Neural cell (in vitro differentiated cells): ENCODE measurements at regions not wholly inside any gene's neighbourhood (a gene's known extent, or its start where the extent isn't known, plus 50 kb on each side); places are given as distances from the start of the nearest gene placed in this dataset.

Source experiments
- H2AFZ ChIP-seq: fragments of 200-600, 300-800 bp; sonication (generic), shearing (Covaris generic); 2 replicates; pipeline ENCODE4 v1.6.0; 2014; ENCODE audit warnings: low read depth, mild to moderate bottlenecking, antibody characterized with exemption, low read length, moderate library complexity
- H3F3A ChIP-seq: fragments of 200-600 bp; shearing (Covaris generic); 2 replicates; pipeline ENCODE4 v1.6.1; 2016; ENCODE audit warnings: mild to moderate bottlenecking, moderate library complexity, mixed read lengths, antibody characterized with exemption, low read length; ENCODE audit not compliant: insufficient read depth, poor library complexity, severe bottlenecking
- H3K27ac ChIP-seq: fragments of 200-600, 300-800 bp; sonication (generic), shearing (Covaris generic); 2 replicates; pipeline ENCODE4 v1.5.1; 2014; ENCODE audit warnings: mild to moderate bottlenecking, low read length, moderate library complexity
- H3K27me3 ChIP-seq: fragments of 300-800, 200-600 bp; sonication (generic), shearing (Covaris generic); 2 replicates; pipeline ENCODE4 v1.6.0; 2014; ENCODE audit warnings: mild to moderate bottlenecking, low read depth, low read length, moderate library complexity; ENCODE audit not compliant: insufficient read depth
- H3K36me3 ChIP-seq: fragments of 300-800, 200-600 bp; sonication (generic), shearing (Covaris generic); 2 replicates; pipeline ENCODE4 v1.5.1; 2014; ENCODE audit warnings: mild to moderate bottlenecking, antibody characterized with exemption, low read length, moderate library complexity; ENCODE audit not compliant: insufficient read depth
- H3K4me2 ChIP-seq: fragments of 300-800, 200-600 bp; sonication (generic), shearing (Covaris generic); 2 replicates; pipeline ENCODE4 v1.6.0; 2014; ENCODE audit warnings: mild to moderate bottlenecking, low read length
- H3K4me3 ChIP-seq: fragments of 300-800, 200-600 bp; sonication (generic), shearing (Covaris generic); 2 replicates; pipeline ENCODE4 v1.5.1; 2014; ENCODE audit warnings: mild to moderate bottlenecking, low read length, moderate library complexity
- H3K79me2 ChIP-seq: fragments of 200-600 bp; shearing (Covaris generic); replicated peaks from 2 replicates; pipeline ENCODE4 v1.6.0; 2014; ENCODE audit warnings: mild to moderate bottlenecking, low read length, moderate library complexity; ENCODE audit not compliant: insufficient read depth
- H3K9ac ChIP-seq: fragments of 300-800, 200-600 bp; sonication (generic), shearing (Covaris generic); 2 replicates; pipeline ENCODE4 v1.6.1; 2016; ENCODE audit warnings: mild to moderate bottlenecking, low read length, mixed read lengths
- H3K9me2 ChIP-seq: fragments of 200-600 bp; shearing (Covaris generic); 2 replicates; pipeline ENCODE4 v1.6.1; 2016; ENCODE audit warnings: mild to moderate bottlenecking, low read length, mixed read lengths; ENCODE audit not compliant: insufficient read depth
- H3K9me3 ChIP-seq: fragments of 200-600, 300-800 bp; sonication (generic), shearing (Covaris generic); 2 replicates; pipeline ENCODE4 v1.6.1; 2016; ENCODE audit warnings: mild to moderate bottlenecking, mixed run types, low read length, moderate library complexity, mixed read lengths
- H4K20me1 ChIP-seq: fragments of 200-600 bp; shearing (Covaris generic); 2 replicates; pipeline ENCODE4 v1.6.1; 2016; ENCODE audit warnings: mild to moderate bottlenecking, mixed run types; ENCODE audit not compliant: insufficient read depth
- CTCF ChIP-seq: fragments of 450-650 bp; IDR thresholded peaks from 2 replicates; pipeline ENCODE4 v1.5.1; 2014; ENCODE audit warnings: antibody characterized with exemption, mild to moderate bottlenecking, moderate library complexity; ENCODE audit not compliant: poor library complexity, severe bottlenecking
- EP300 ChIP-seq: fragments of 450-650 bp; conservative IDR thresholded peaks from 2 replicates; pipeline ENCODE4 v1.6.1; 2014; ENCODE audit warnings: antibody characterized with exemption, mild to moderate bottlenecking, moderate library complexity; ENCODE audit not compliant: poor library complexity, severe bottlenecking
- EZH2 ChIP-seq: fragments of 200-600, 300-800 bp; shearing (Covaris generic), sonication (generic); IDR thresholded peaks from 2 replicates; pipeline ENCODE4 v1.6.1; 2014; ENCODE audit warnings: antibody characterized with exemption, low read length, borderline replicate concordance, mild to moderate bottlenecking; ENCODE audit not compliant: insufficient read depth, poor library complexity, severe bottlenecking
- MXI1 ChIP-seq: fragments of 450-650 bp; conservative IDR thresholded peaks from 2 replicates; pipeline ENCODE4 v1.6.1; 2014; ENCODE audit warnings: antibody characterized with exemption, mild to moderate bottlenecking; ENCODE audit not compliant: poor library complexity, severe bottlenecking
- POLR2AphosphoS5 ChIP-seq: IDR thresholded peaks from 2 replicates; pipeline ENCODE4 v1.6.1; 2012
- RAD21 ChIP-seq: fragments of 450-650 bp; conservative IDR thresholded peaks from 2 replicates; pipeline ENCODE4 v1.6.1; 2014; ENCODE audit warnings: antibody characterized with exemption, mild to moderate bottlenecking, moderate library complexity
- REST ChIP-seq: IDR thresholded peaks from 2 replicates; pipeline ENCODE4 v1.6.1; 2012; ENCODE audit warnings: borderline replicate concordance
- SMC3 ChIP-seq: fragments of 450-650 bp; conservative IDR thresholded peaks from 2 replicates; pipeline ENCODE4 v1.6.1; 2014; ENCODE audit warnings: antibody characterized with exemption, mild to moderate bottlenecking, moderate library complexity; ENCODE audit not compliant: poor library complexity
- TAF1 ChIP-seq: IDR thresholded peaks from 2 replicates; pipeline ENCODE4 v1.6.1; 2012; ENCODE audit warnings: low read depth

- TF ChIP-seq EZH2 (no peak), SMC3 (no peak), TAF1 (no peak), REST (no peak), CTCF (no peak), RAD21 (no peak), MXI1 (no peak), EP300 (no peak), POLR2AphosphoS5 (no peak)
Measured at GRCh38 chr1:204802401-204803175, 68.1 kb upstream of the NFASC start.

GRCh38 chr1:204803607-204804006 lies 67.1 kb upstream of the NFASC start:
- TF ChIP-seq EP300 = no peak
- no peak for TF ChIP-seq REST
- TF ChIP-seq POLR2AphosphoS5 = no peak
- TF ChIP-seq RAD21 = no peak
- no peak for TF ChIP-seq SMC3
- TF ChIP-seq TAF1 = no peak
- TF ChIP-seq EZH2 = no peak
- Histone ChIP-seq H3K36me3 (no peaks in the 10 kb centered on the region), H3K9me3 (no peaks in the 10 kb centered on the region), H3F3A (peaks cover 3% of the 10 kb centered on the region), H3K9ac (no peak overlapping the region), H3K79me2 (no peaks in the 10 kb centered on the region), H3K27me3 (no peaks in the 10 kb centered on the region), H3K4me2 (no peak overlapping the region), H3K9me2 (no peaks in the 10 kb centered on the region), H4K20me1 (no peaks in the 10 kb centered on the region), H3K27ac (no peak overlapping the region), H2AFZ (no peak overlapping the region), H3K4me3 (no peak overlapping the region)

More at GRCh38 chr1:204802401-204803175, 68.1 kb upstream of the NFASC start:
- peaks cover 2% of the 10 kb centered on the region for H3F3A ChIP-seq
- H3K27me3 ChIP-seq = no peaks in the 10 kb centered on the region
- no peak overlapping the region for H2AFZ ChIP-seq
- H3K4me2 ChIP-seq = no peak overlapping the region
- H3K79me2 ChIP-seq = no peaks in the 10 kb centered on the region
- no peaks in the 10 kb centered on the region for H3K9me2 ChIP-seq
- no peak overlapping the region for H3K4me3 ChIP-seq
- no peaks in the 10 kb centered on the region for H3K36me3 ChIP-seq
- H3K9ac ChIP-seq = no peak overlapping the region
- H3K27ac ChIP-seq = no peak overlapping the region
- no peaks in the 10 kb centered on the region for H3K9me3 ChIP-seq
- no peaks in the 10 kb centered on the region for H4K20me1 ChIP-seq
